CD4-positive, alpha-beta T cell treated with Interleukin-17A for 1 hour (primary cell): ENCODE measurements at regions not wholly inside any gene's neighbourhood (a gene's known extent, or its start where the extent isn't known, plus 50 kb on each side); places are given as distances from the start of the nearest gene placed in this dataset.
A peak's percentile ranks its signal among the peaks of the same experiment; 100 is the strongest.

Experiments
- DNase-seq: peaks from one replicate; pipeline ENCODE4 v3.0.0-alpha.2; 2020

DNA sequence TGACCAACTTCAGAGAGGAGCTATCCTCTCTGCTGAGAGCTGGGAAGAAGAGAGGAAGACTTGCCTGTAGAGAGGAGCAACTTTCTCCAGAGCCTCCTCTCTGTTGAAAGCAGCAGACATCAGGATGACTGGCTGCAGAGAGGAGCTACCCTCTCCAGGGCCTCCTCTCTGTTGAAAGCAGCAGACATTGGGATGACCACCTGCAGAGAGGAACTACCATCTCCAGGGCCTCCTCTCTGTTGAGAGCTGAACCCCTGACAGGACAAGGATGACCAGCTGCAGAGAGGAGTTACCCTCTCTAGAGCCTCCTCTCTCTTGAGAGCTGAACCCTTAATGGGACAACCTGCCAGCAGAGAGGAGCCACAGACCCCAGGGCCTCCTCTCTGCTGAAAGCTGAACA, 83.0 kb upstream of the GJB5 start:
- DNase-seq = no peak

DNA sequence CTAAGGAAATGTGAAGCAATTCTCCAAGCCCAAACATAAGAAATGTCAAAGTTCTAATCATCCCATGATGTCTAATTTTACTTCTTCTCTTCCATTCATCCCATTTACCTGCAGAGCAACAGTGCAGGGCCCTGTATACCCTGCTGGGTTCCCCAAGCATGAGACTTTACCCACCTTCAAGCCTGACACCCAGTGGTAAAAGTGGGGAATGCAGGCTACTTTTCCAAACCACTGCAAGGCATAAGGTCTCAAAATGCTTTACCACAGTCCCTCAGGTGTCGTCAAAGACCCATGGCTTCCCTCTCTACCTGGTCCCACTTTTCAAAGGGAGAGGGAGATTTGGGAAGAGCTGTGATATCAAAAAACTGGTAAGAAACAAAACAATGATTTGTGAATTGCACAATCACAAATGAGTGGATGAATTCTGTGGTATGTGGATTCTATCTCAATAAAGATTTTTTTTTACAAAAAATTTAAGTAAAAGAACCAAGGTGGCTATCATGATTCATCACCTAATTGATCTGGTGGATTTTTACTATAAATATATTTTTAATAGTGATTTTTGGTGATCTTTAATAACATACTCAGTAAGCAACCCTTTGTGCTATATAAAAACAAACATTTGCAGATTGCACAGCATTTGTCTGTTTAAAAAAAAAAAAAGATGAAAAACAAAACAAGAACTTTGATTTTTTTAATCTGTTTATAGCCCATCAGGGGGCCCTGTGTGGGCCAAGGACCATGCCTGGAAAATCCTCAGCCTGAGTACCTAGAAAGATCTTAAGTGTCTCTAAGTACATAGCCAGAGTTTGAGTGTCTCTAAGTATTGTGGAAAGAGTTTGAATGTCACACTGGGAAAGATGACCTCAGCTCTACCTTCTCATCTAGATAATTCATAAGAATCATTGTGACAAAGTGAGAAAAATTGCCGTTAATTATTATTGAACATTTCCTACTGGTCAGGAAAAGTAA, 73.1 kb upstream of the GJB5 start:
- peak; percentile 40 for DNase-seq

DNA sequence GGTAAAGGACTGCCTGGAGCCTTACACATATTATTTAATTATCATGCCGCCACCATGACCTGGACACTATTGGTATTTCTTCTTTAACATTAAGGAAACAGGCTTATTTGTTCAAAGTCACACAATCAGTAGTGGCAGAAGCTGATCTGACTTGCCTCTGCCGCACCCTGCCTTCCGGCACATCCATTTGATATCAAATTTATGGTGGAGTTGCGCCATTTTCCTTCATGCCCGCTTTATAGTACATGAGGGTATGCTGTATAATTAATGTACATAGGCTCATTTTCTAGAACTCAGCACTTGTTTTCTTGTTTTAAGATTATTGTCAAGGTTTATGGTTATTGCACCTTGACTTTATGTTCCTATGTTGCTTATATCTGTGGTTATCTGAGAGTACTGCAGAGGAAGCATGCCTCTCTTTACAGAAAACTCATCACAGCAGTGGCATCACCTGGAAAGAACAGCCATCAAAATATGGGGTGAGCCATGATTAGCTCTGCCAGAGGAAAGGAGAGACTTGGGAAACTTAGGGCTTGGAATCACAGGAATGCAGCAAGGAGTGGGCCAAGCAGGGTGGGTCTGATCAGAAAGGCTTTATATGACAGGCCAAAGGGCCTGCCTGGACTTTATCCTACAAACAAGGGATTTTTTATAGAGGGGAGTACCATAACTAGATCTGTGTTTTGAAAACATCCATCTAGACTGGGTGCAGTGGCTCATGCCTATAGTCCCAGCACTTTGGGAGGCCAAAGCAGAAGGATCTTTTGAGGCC, 72.2 kb upstream of the GJB5 start:
- no peak for DNase-seq

- DNase-seq = no peak
Observed at GRCh38 chr1:34683616-34684015, 71.2 kb upstream of the GJB5 start.

- no peak for DNase-seq
Observed at GRCh38 chr1:34684266-34684665, 70.6 kb upstream of the GJB5 start.

GRCh38 chr1:34685225-34685624, 69.6 kb upstream of the GJB5 start:
- no peak for DNase-seq

DNA sequence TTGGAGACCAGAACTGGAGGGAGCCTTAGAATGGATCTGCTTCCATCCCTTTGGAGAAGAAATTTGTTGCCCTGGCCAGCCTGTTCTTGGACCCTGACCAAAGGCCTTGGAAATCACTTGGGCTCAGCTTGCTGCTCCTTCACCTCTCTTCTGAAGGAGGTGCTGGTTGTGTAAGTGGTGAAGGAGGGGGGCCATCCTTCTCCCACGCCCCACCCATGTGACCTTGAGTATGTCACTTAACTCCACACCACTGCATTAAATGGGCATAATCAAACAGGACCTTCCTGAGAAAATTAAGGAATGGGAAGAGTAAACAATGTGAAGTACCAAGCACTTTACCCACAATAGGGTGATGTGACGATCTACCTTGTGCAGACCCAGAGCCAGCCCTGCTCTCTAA, 68.3 kb upstream of the GJB5 start:
- no peak for DNase-seq

- DNase-seq = no peak
Observed at GRCh38 chr1:34688006-34688741, 66.7 kb upstream of the GJB5 start.

DNA sequence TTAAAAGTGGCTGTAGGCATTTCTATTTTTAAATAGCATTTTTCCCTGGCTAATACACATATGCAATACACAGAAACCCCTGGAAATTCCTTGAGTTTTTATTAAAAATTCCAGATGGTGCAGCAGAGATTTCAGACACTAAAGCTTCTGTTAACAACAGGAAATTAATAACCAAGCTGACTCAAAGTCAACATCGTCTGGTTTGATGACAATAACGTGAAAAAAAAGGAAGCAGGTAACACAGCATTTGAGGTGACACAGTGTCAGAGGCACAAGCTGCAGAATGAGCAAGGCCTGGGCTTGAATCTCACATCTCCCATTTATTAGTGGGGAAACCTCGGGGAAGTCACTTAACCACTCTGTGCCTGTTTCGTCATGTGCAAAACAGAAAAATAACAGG, 64.6 kb upstream of the GJB5 start:
- no peak for DNase-seq

DNA sequence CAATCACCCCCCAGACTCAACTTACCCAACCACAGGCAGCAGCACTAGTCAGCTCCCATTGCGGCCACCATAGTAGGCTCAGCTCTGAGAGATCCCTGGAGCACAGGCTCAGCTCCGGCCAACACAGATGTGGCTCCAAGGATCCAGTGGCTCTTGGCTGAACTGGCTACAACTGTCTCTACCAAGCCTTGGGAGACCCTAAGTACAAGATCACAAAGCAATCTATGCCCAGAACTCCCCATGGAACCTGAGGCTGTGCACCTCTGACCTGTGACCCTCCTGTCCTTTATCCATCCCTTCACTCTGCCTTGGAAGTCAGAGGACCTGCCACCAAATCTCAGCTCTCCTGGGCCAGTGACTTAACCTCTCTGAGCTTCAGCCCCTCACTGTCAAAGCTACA, 61.8 kb upstream of the GJB5 start:
- DNase-seq = no peak

DNA sequence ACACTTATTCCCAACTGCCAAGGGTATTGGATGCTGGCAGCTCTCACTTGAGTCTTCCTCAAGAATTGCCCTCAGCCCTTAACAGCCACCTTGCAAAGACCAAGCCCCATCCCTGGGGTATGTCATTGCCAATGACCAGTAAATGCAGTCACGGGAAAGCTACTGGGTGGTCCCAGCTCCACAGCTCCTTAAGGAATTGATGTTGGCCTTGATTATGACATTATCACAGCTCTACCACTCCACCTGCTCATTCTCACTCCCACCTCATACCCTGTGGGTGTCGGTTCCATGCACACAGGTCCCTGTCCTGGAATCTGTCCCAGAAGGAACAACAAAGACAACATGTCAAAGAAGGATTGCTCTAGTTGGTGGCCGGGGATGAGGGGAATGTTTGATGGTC, 60.5 kb upstream of the GJB5 start:
- DNase-seq = no peak

DNA sequence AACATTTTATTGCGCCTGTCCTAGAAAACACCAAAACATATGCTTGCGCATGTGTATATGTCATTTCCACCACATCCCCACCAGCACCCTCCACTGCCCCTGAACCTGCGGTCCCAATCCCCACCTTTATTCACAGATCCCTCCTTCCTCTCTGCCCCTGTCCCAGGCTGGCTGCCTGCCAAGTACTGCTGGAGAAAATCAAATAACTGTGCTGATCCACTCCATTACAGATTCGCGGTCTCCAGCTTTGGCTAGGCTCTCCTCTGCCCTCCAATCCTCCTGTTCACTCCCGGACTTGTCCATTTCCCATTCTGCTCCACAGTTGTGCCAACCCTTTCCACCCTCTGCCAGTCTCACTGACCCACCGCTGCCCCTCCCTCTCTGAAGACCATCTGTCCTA, 59.3 kb upstream of the GJB5 start:
- DNase-seq = no peak

DNA sequence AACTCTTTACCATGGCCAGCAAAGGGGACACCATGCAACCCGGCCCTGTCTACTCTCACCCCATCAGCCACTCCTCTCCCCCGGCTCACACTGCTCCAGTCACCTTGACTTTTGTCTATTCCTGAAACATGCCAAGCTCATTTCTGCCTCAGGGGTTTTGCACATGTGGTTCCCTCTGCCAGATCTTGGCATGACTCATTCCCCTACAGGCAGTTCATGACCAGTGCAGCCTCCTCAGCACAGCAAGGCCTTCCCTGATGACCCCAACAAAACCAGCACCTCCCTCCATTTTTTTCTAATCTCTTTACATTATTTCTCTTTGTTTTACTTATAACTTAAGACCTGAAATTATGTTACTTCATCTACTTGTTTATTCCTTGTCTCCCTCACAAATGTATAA, 58.6 kb upstream of the GJB5 start:
- DNase-seq = no peak

DNA sequence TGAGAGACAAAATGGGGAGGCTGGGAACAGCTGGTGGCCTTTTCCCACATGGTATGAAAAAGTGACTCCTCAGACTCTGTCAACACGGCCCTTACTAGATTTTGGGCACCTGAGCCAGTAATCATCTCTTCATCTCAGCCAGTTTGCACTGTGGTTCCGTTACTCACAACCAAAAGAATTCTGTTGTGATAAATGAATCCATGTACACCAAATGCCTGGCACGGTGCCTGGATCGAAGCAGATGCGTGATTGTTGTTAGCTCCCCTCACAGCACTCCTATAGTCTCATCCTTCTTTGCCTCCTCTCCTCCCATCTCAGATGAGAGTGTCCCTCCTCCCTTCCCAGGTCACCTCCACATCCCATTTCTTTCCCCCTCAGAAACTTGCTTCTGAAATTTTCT, 57.9 kb upstream of the GJB5 start:
- no peak for DNase-seq

- no peak for DNase-seq
Observed at GRCh38 chr1:34697818-34698217, 57.0 kb upstream of the GJB5 start.

DNA sequence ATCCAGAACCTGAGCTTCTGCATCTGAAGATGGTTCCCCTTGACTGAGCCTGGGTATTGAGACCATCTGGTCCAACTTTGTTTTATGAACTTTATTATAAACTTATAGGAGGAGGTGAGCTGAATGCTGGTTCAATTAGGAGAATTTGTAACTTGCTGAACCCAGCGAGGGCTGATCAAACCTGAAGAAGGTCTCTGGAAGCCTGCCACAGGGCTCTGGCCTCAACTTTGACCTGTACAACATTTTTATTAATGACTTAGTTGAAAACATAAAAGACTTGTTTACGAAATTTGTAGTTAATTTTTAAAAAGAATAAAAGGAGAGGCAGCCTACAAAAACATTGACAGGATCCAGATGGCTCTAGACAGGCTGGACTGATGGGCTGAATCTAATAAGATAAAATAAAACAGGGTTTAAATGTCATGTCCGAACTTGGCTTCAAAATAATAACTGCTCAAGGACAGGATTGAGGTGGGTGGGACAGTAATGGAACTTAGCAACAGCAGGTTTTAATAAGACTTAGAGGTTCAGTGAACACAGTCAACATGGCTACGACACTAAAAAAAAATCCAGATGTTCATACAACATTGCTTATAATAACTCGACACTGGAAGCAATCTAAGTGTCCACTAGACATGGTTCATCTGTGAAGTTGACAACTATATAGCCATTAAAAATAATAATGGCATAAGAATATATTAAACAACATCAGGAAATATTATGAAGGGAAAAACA, 53.4 kb upstream of the GJB5 start:
- no peak for DNase-seq
